ENCODE measurements at regions not wholly inside any gene's neighbourhood (a gene's known extent, or its start where the extent isn't known, plus 50 kb on each side); places are given as distances from the start of the nearest gene placed in this dataset.

- no peak for ATAC-seq
- intact Hi-C loops (cut with micrococcal nuclease) = no loop called here
- no peaks in the 10 kb centered on the region for H3K27me3 Mint-ChIP-seq
These were observed 81.6 kb upstream of the CNTNAP4 start for GRCh38 chr16:76195648-76196047.

GRCh38 chr16:76197900-76198299 is 79.3 kb upstream of the CNTNAP4 start:
- H3K9me3 Mint-ChIP-seq = peaks cover 2% of the 10 kb centered on the region
- H3K4me3 Mint-ChIP-seq = no peak overlapping the region
- ATAC-seq (no peak), DNase-seq (no peak)
- no peaks in the 10 kb centered on the region for H3K27me3 Mint-ChIP-seq
- no peak overlapping the region for H3K27ac Mint-ChIP-seq
- no peaks in the 10 kb centered on the region for H3K4me1 Mint-ChIP-seq (ENCODE audit: low read depth)
- POLR2A ChIA-PET = no interaction called here
- CTCF ChIA-PET = no interaction called here
- TF ChIP-seq CTCF (IDR thresholded peaks at IDR 0.05) = no peak
- H3K36me3 Mint-ChIP-seq (ENCODE audit: low read depth) = no peaks in the 10 kb centered on the region
- intact Hi-C loops (cut with micrococcal nuclease) = no loop called here

More at GRCh38 chr16:76195648-76196047, 81.6 kb upstream of the CNTNAP4 start:
- Mint-ChIP-seq H3K4me1 (ENCODE audit: low read depth) (no peaks in the 10 kb centered on the region), H3K27ac (no peak overlapping the region), H3K9me3 (peaks cover 2% of the 10 kb centered on the region), H3K36me3 (ENCODE audit: low read depth) (no peaks in the 10 kb centered on the region), H3K4me3 (no peak overlapping the region)
- ChIA-PET CTCF (no interaction called here), POLR2A (no interaction called here)
- TF ChIP-seq CTCF (IDR thresholded peaks at IDR 0.05) = no peak
- DNase-seq = no peak

GRCh38 chr16:76199681-76200220 is 77.5 kb upstream of the CNTNAP4 start:
- no peaks in the 10 kb centered on the region for H3K4me1 Mint-ChIP-seq (ENCODE audit: low read depth)
- ChIA-PET CTCF (no interaction called here), POLR2A (no interaction called here)
- no peaks in the 10 kb centered on the region for H3K27me3 Mint-ChIP-seq
- ATAC-seq = no peak
- no peak for DNase-seq
- H3K36me3 Mint-ChIP-seq (ENCODE audit: low read depth) = no peaks in the 10 kb centered on the region
- no peak overlapping the region for H3K27ac Mint-ChIP-seq
- H3K9me3 Mint-ChIP-seq = peaks cover 2% of the 10 kb centered on the region
- H3K4me3 Mint-ChIP-seq = no peak overlapping the region
- intact Hi-C loops (cut with micrococcal nuclease) = no loop called here
- TF ChIP-seq CTCF (IDR thresholded peaks at IDR 0.05) = no peak

- Mint-ChIP-seq H3K4me1 (ENCODE audit: low read depth) (no peaks in the 10 kb centered on the region), H3K36me3 (ENCODE audit: low read depth) (no peaks in the 10 kb centered on the region), H3K27ac (no peak overlapping the region), H3K4me3 (no peak overlapping the region), H3K27me3 (no peaks in the 10 kb centered on the region), H3K9me3 (peaks cover 4% of the 10 kb centered on the region)
- intact Hi-C loops (cut with micrococcal nuclease) = no loop called here
- POLR2A ChIA-PET = no interaction called here
- ATAC-seq (no peak), DNase-seq (no peak)
- CTCF ChIA-PET = no interaction called here
- TF ChIP-seq CTCF (IDR thresholded peaks at IDR 0.05) = no peak
These were observed 75.8 kb upstream of the CNTNAP4 start for GRCh38 chr16:76201385-76201784.

GRCh38 chr16:76204249-76204648 is 73.0 kb upstream of the CNTNAP4 start:
- CTCF ChIA-PET = no interaction called here
- no peak for TF ChIP-seq CTCF (IDR thresholded peaks at IDR 0.05)
- POLR2A ChIA-PET = no interaction called here
- intact Hi-C loops (cut with micrococcal nuclease) = no loop called here
- Mint-ChIP-seq H3K36me3 (ENCODE audit: low read depth) (no peaks in the 10 kb centered on the region), H3K9me3 (peaks cover 4% of the 10 kb centered on the region), H3K27ac (no peak overlapping the region), H3K4me1 (ENCODE audit: low read depth) (no peaks in the 10 kb centered on the region), H3K27me3 (no peaks in the 10 kb centered on the region), H3K4me3 (no peak overlapping the region)
- ATAC-seq (no peak), DNase-seq (no peak)

Measured in activated CD8-positive, alpha-beta T cell treated with anti-CD3 and anti-CD28 coated beads for 36 hours (primary cell).